ENCODE measurements at regions not wholly inside any gene's neighbourhood (a gene's known extent, or its start where the extent isn't known, plus 50 kb on each side); places are given as distances from the start of the nearest gene placed in this dataset.

- Histone ChIP-seq H3K4me1 (ENCODE audit: insufficient read depth, insufficient read length) (peaks cover 7% of the 10 kb centered on the region), H3K27me3 (ENCODE audit: insufficient read depth, insufficient read length) (no peaks in the 10 kb centered on the region), H3K36me3 (ENCODE audit: insufficient read depth, insufficient read length, low read length) (peaks cover 13% of the 10 kb centered on the region), H3K9ac (ENCODE audit: insufficient read length, low read depth) (no peak overlapping the region), H3K9me3 (ENCODE audit: insufficient read depth, low read length) (peaks cover 5% of the 10 kb centered on the region; the same call in 1 of the 2 replicates), H3K4me3 (ENCODE audit: insufficient read length, low read depth) (no peak overlapping the region)
- DNase-seq (ENCODE audit: low read depth, low spot score), result no peak
- TF ChIP-seq YY1 (IDR thresholded peaks at IDR 0.05; ENCODE audit: insufficient read depth, insufficient read length), result no peak
- no peak for TF ChIP-seq SUZ12 (IDR thresholded peaks at IDR 0.05; ENCODE audit: extremely low read depth, insufficient read depth, insufficient read length)
- TF ChIP-seq ZNF274 (IDR thresholded peaks at IDR 0.05; ENCODE audit: low read depth, low read length), result no peak
These were observed 57.9 kb upstream of the RNF38 start for GRCh38 chr9:36457836-36458429.

- peaks cover 5% of the 10 kb centered on the region; the same call in 1 of the 2 replicates for H3K9me3 ChIP-seq (ENCODE audit: insufficient read depth, low read length)
- DNase-seq (ENCODE audit: low read depth, low spot score), result no peak
- TF ChIP-seq ZNF274 (IDR thresholded peaks at IDR 0.05; ENCODE audit: low read depth, low read length) (no peak), YY1 (IDR thresholded peaks at IDR 0.05; ENCODE audit: insufficient read depth, insufficient read length) (no peak), SUZ12 (IDR thresholded peaks at IDR 0.05; ENCODE audit: extremely low read depth, insufficient read depth, insufficient read length) (no peak)
- H3K9ac ChIP-seq (ENCODE audit: insufficient read length, low read depth), result no peak overlapping the region
- H3K4me3 ChIP-seq (ENCODE audit: insufficient read length, low read depth), result no peak overlapping the region
- H3K36me3 ChIP-seq (ENCODE audit: insufficient read depth, insufficient read length, low read length), result peaks cover 8% of the 10 kb centered on the region
- H3K27me3 ChIP-seq (ENCODE audit: insufficient read depth, insufficient read length), result no peaks in the 10 kb centered on the region
- H3K4me1 ChIP-seq (ENCODE audit: insufficient read depth, insufficient read length), result peaks cover 4% of the 10 kb centered on the region
These were observed 56.5 kb upstream of the RNF38 start for GRCh38 chr9:36456480-36457065.

- TF ChIP-seq SUZ12 (IDR thresholded peaks at IDR 0.05; ENCODE audit: extremely low read depth, insufficient read depth, insufficient read length), result no peak
- TF ChIP-seq ZNF274 (IDR thresholded peaks at IDR 0.05; ENCODE audit: low read depth, low read length), result no peak
- TF ChIP-seq YY1 (IDR thresholded peaks at IDR 0.05; ENCODE audit: insufficient read depth, insufficient read length), result no peak
- no peaks in the 10 kb centered on the region for H3K27me3 ChIP-seq (ENCODE audit: insufficient read depth, insufficient read length)
- H3K4me3 ChIP-seq (ENCODE audit: insufficient read length, low read depth), result no peak overlapping the region
- H3K9ac ChIP-seq (ENCODE audit: insufficient read length, low read depth), result no peak overlapping the region
- H3K9me3 ChIP-seq (ENCODE audit: insufficient read depth, low read length), result no peaks in the 10 kb centered on the region
- no peaks in the 10 kb centered on the region for H3K36me3 ChIP-seq (ENCODE audit: insufficient read depth, insufficient read length, low read length)
- H3K4me1 ChIP-seq (ENCODE audit: insufficient read depth, insufficient read length), result no peaks in the 10 kb centered on the region
- no peak for DNase-seq (ENCODE audit: low read depth, low spot score)
These were observed 51.9 kb upstream of the RNF38 start for GRCh38 chr9:36451949-36452348.

GRCh38 chr9:36450110-36450732 lies 50.2 kb upstream of the RNF38 start:
- TF ChIP-seq ZNF274 (IDR thresholded peaks at IDR 0.05; ENCODE audit: low read depth, low read length) (no peak), SUZ12 (IDR thresholded peaks at IDR 0.05; ENCODE audit: extremely low read depth, insufficient read depth, insufficient read length) (no peak), YY1 (IDR thresholded peaks at IDR 0.05; ENCODE audit: insufficient read depth, insufficient read length) (no peak)
- Histone ChIP-seq H3K9me3 (ENCODE audit: insufficient read depth, low read length) (no peaks in the 10 kb centered on the region), H3K27me3 (ENCODE audit: insufficient read depth, insufficient read length) (no peaks in the 10 kb centered on the region), H3K4me1 (ENCODE audit: insufficient read depth, insufficient read length) (no peaks in the 10 kb centered on the region), H3K9ac (ENCODE audit: insufficient read length, low read depth) (no peak overlapping the region), H3K4me3 (ENCODE audit: insufficient read length, low read depth) (no peak overlapping the region), H3K36me3 (ENCODE audit: insufficient read depth, insufficient read length, low read length) (no peaks in the 10 kb centered on the region)
- no peak for DNase-seq (ENCODE audit: low read depth, low spot score)
